Transverse colon (tissue), 4 donors: ENCODE measurements at regions not wholly inside any gene's neighbourhood (a gene's known extent, or its start where the extent isn't known, plus 50 kb on each side); places are given as distances from the start of the nearest gene placed in this dataset.

ENCODE experiments used
- EP300 ChIP-seq: sonication (generic); formaldehyde crosslinking; IDR thresholded peaks from one replicate; pipeline ENCODE4 v1.6.1; 2017; ENCODE audit warnings: antibody characterized with exemption, low read depth
- POLR2A ChIP-seq: fragments of 450-650 bp; IDR thresholded peaks from one replicate; pipeline ENCODE4 v1.6.1; 2016; ENCODE audit warnings: antibody characterized with exemption, mild to moderate bottlenecking, moderate library complexity
- POLR2AphosphoS5 ChIP-seq, 3 donors: sonication (generic); formaldehyde crosslinking; IDR thresholded peaks; one replicate each; pipeline ENCODE4 v1.6.1; 2016; ENCODE audit warnings: antibody characterized with exemption in 3 of 3
- TF ChIP-seq, protein P1 (sequence below), 5 experiments: fragments of 200-600 bp in 3 of 5; fragments of 450-650 bp in 2 of 5; sonication (generic) in 3 of 5; IDR thresholded peaks; 1 replicate in 2 of 5; 2 replicates in 3 of 5; pipeline ENCODE4 v1.5.1; 2016 to 2017; ENCODE audit warnings: antibody characterized with exemption in 5 of 5, inconsistent platforms in 3 of 5, mild to moderate bottlenecking in 2 of 5, moderate library complexity in 1 of 5

DNA sequence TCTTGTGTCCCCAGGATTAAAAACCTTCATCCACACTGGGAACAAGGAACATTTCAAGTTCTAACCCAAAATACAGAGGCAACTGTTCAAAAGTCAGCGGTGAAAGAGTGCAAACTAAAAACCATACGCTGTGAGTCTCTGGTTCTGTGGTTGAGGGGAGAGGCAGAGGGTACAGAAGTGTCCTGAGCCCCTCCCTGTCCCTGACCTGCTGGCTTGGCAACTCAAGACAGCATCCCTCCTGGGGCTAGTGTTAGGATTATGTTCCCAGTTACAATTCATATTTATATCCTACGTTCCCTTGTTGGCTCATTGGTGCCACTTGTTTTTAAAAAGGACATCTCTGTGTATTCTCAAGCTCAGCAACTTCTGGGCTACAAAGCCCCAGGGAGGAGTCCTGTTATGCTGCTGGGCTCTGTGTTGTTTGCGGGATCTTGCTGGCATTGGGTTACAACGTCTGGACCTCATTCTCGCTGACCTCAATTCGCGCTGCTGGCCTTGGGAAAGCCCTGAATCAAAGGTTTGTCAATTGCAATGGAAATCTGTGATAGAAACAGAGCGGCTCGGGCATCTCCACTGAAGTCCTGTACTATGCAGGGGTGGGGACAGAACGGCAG is 420.8 kb downstream of the FUT8 start:
- TF ChIP-seq, protein P1, sequence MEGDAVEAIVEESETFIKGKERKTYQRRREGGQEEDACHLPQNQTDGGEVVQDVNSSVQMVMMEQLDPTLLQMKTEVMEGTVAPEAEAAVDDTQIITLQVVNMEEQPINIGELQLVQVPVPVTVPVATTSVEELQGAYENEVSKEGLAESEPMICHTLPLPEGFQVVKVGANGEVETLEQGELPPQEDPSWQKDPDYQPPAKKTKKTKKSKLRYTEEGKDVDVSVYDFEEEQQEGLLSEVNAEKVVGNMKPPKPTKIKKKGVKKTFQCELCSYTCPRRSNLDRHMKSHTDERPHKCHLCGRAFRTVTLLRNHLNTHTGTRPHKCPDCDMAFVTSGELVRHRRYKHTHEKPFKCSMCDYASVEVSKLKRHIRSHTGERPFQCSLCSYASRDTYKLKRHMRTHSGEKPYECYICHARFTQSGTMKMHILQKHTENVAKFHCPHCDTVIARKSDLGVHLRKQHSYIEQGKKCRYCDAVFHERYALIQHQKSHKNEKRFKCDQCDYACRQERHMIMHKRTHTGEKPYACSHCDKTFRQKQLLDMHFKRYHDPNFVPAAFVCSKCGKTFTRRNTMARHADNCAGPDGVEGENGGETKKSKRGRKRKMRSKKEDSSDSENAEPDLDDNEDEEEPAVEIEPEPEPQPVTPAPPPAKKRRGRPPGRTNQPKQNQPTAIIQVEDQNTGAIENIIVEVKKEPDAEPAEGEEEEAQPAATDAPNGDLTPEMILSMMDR (IDR thresholded peaks at IDR 0.05), result no peak
- TF ChIP-seq POLR2AphosphoS5 (IDR thresholded peaks at IDR 0.05), result no peak
- TF ChIP-seq POLR2A, result no peak
- no peak for TF ChIP-seq EP300
